ENCODE measurements at regions not wholly inside any gene's neighbourhood (a gene's known extent, or its start where the extent isn't known, plus 50 kb on each side); places are given as distances from the start of the nearest gene placed in this dataset.

- no TSS peak for BruUV-seq (replicated peaks)
- Histone ChIP-seq H3K27ac (ENCODE audit: low read depth, low read length, poor library complexity, severe bottlenecking) (no peak overlapping the region), H3K4me1 (ENCODE audit: insufficient read depth, low read length, poor library complexity, severe bottlenecking) (no peaks in the 10 kb centered on the region), H3K9me3 (ENCODE audit: low read length) (no peaks in the 10 kb centered on the region), H3K9me2 (ENCODE audit: insufficient read depth, low read length) (no peaks in the 10 kb centered on the region), H3K36me3 (ENCODE audit: insufficient read depth, low read length) (no peaks in the 10 kb centered on the region), H2AFZ (ENCODE audit: low read length) (no peak overlapping the region), H3K79me2 (ENCODE audit: insufficient read depth, low read depth, low read length) (no peaks in the 10 kb centered on the region), H3K4me3 (ENCODE audit: low read depth, low read length, poor library complexity, severe bottlenecking) (no peak overlapping the region), H4K20me1 (ENCODE audit: insufficient read depth, low read length) (no peaks in the 10 kb centered on the region), H3K4me2 (ENCODE audit: low read length) (no peak overlapping the region)
- ChIA-PET CTCF (ENCODE audit: unreplicated experiment) (no interaction called here), POLR2A (no interaction called here)
- no peak for DNase-seq (ENCODE audit: low spot score)
- TF ChIP-seq CTCF (conservative IDR thresholded peaks at IDR 0.05; ENCODE audit: low read length): no peak
- TF ChIP-seq EZH2phosphoT487 (IDR thresholded peaks at IDR 0.05; ENCODE audit: borderline replicate concordance, low read depth, low read length): no peak
- intact Hi-C loops (cut with micrococcal nuclease; ENCODE audit: unreplicated experiment): no loop called here
Measured at GRCh38 chr11:79508461-79508860, 67.6 kb upstream of the TENM4 start.

GRCh38 chr11:79507706-79508105 lies 66.9 kb upstream of the TENM4 start:
- no peak overlapping the region for H3K4me2 ChIP-seq (ENCODE audit: low read length)
- no peak for TF ChIP-seq EZH2phosphoT487 (IDR thresholded peaks at IDR 0.05; ENCODE audit: borderline replicate concordance, low read depth, low read length)
- no peak for TF ChIP-seq CTCF (conservative IDR thresholded peaks at IDR 0.05; ENCODE audit: low read length)
- no peaks in the 10 kb centered on the region for H3K9me2 ChIP-seq (ENCODE audit: insufficient read depth, low read length)
- H4K20me1 ChIP-seq (ENCODE audit: insufficient read depth, low read length): no peaks in the 10 kb centered on the region
- no peak overlapping the region for H2AFZ ChIP-seq (ENCODE audit: low read length)
- ChIA-PET CTCF (ENCODE audit: unreplicated experiment) (no interaction called here), POLR2A (interaction anchor here (1.1 kb wide), 1 partner anchor 17 kb away, joined by 4 read pairs; no protein-coding TSS in a partner anchor)
- H3K36me3 ChIP-seq (ENCODE audit: insufficient read depth, low read length): no peaks in the 10 kb centered on the region
- no TSS peak for BruUV-seq (replicated peaks)
- H3K79me2 ChIP-seq (ENCODE audit: insufficient read depth, low read depth, low read length): no peaks in the 10 kb centered on the region
- H3K9me3 ChIP-seq (ENCODE audit: low read length): no peaks in the 10 kb centered on the region
- intact Hi-C loops (cut with micrococcal nuclease; ENCODE audit: unreplicated experiment): no loop called here
- H3K4me3 ChIP-seq (ENCODE audit: low read depth, low read length, poor library complexity, severe bottlenecking): no peak overlapping the region
- no peak for DNase-seq (ENCODE audit: low spot score)
- no peaks in the 10 kb centered on the region for H3K4me1 ChIP-seq (ENCODE audit: insufficient read depth, low read length, poor library complexity, severe bottlenecking)
- no peak overlapping the region for H3K27ac ChIP-seq (ENCODE audit: low read depth, low read length, poor library complexity, severe bottlenecking)

GRCh38 chr11:79506734-79507344 lies 66.0 kb upstream of the TENM4 start:
- H2AFZ ChIP-seq (ENCODE audit: low read length): no peak overlapping the region
- no peaks in the 10 kb centered on the region for H3K4me1 ChIP-seq (ENCODE audit: insufficient read depth, low read length, poor library complexity, severe bottlenecking)
- no peak for DNase-seq (ENCODE audit: low spot score)
- intact Hi-C loops (cut with micrococcal nuclease; ENCODE audit: unreplicated experiment): no loop called here
- no peaks in the 10 kb centered on the region for H4K20me1 ChIP-seq (ENCODE audit: insufficient read depth, low read length)
- H3K4me2 ChIP-seq (ENCODE audit: low read length): no peak overlapping the region
- no peaks in the 10 kb centered on the region for H3K9me3 ChIP-seq (ENCODE audit: low read length)
- ChIA-PET POLR2A (interaction anchor here (1.1 kb wide), 1 partner anchor 16 kb away, joined by 4 read pairs; no protein-coding TSS in a partner anchor), CTCF (ENCODE audit: unreplicated experiment) (no interaction called here)
- no peaks in the 10 kb centered on the region for H3K79me2 ChIP-seq (ENCODE audit: insufficient read depth, low read depth, low read length)
- TF ChIP-seq EZH2phosphoT487 (IDR thresholded peaks at IDR 0.05; ENCODE audit: borderline replicate concordance, low read depth, low read length) (no peak), CTCF (conservative IDR thresholded peaks at IDR 0.05; ENCODE audit: low read length) (no peak)
- BruUV-seq (replicated peaks): no TSS peak
- no peak overlapping the region for H3K27ac ChIP-seq (ENCODE audit: low read depth, low read length, poor library complexity, severe bottlenecking)
- no peaks in the 10 kb centered on the region for H3K36me3 ChIP-seq (ENCODE audit: insufficient read depth, low read length)
- no peak overlapping the region for H3K4me3 ChIP-seq (ENCODE audit: low read depth, low read length, poor library complexity, severe bottlenecking)
- H3K9me2 ChIP-seq (ENCODE audit: insufficient read depth, low read length): no peaks in the 10 kb centered on the region
